CD4-positive, alpha-beta T cell (primary cell): ENCODE measurements at regions not wholly inside any gene's neighbourhood (a gene's known extent, or its start where the extent isn't known, plus 50 kb on each side); places are given as distances from the start of the nearest gene placed in this dataset.

ENCODE experiments used
- ATAC-seq: fragments of 200-7000 bp; cut with Tn5 transposase; one replicate; pipeline ENCODE4 v1.10.0; 2022; ENCODE audit warnings: mild to moderate bottlenecking; ENCODE audit not compliant: poor library complexity
- CTCF ChIA-PET: fragments of 350-600 bp; sonication (Branson Sonifier 250); formaldehyde crosslinking; loops from one replicate; lab custom pipeline; 2021; ENCODE audit warnings: antibody characterized with exemption, inconsistent platforms; lab: Charles Lee
- POLR2A ChIA-PET: fragments of 350-600 bp; sonication (Branson Sonifier 250); formaldehyde crosslinking; loops from one replicate; lab custom pipeline; 2021; ENCODE audit warnings: antibody characterized with exemption, inconsistent platforms; lab: Charles Lee
- DNase-seq, 14 experiments: peaks; one replicate each; pipeline ENCODE4 v3.0.0-alpha.2; 2013 to 2020; ENCODE audit warnings: mixed read lengths in 2 of 14
- H3K27ac ChIP-seq, 2 donors: one replicate each; pipeline versions ENCODE4 v1.5.1 to v1.7.0; 2013; ENCODE audit warnings: low read length in 2 of 2, low read depth in 1 of 2, mild to moderate bottlenecking in 1 of 2
- H3K27me3 ChIP-seq, 2 experiments: 1 replicate in 1 of 2; 2 replicates in 1 of 2; pipeline versions ENCODE4 v1.6.1 to v1.7.0; 2013; ENCODE audit warnings: low read length in 2 of 2, control low read depth in 1 of 2, mild to moderate bottlenecking in 1 of 2, moderate library complexity in 1 of 2; ENCODE audit not compliant: insufficient read depth in 2 of 2, control insufficient read depth in 1 of 2
- H3K36me3 ChIP-seq: one replicate; pipeline ENCODE4 v1.6.1; 2013; ENCODE audit warnings: low read length, control low read depth; ENCODE audit not compliant: insufficient read depth
- H3K4me1 ChIP-seq: one replicate; pipeline ENCODE4 v1.6.1; 2013; ENCODE audit warnings: low read length, control low read depth; ENCODE audit not compliant: insufficient read depth
- H3K4me3 ChIP-seq: one replicate; pipeline ENCODE4 v1.5.1; 2013; ENCODE audit warnings: mild to moderate bottlenecking, low read length, moderate library complexity
- H3K9me3 ChIP-seq, 2 experiments: 1 replicate in 1 of 2; 2 replicates in 1 of 2; pipeline versions ENCODE4 v1.6.1 to v1.7.0; 2013; ENCODE audit warnings: low read length in 2 of 2, mild to moderate bottlenecking in 2 of 2, control low read depth in 1 of 2, moderate library complexity in 1 of 2; ENCODE audit not compliant: control insufficient read depth in 1 of 2, insufficient read depth in 1 of 2
- H3K27ac Mint-ChIP-seq: one replicate; pipeline ENCODE4 v1.8.0; 2020; ENCODE audit warnings: mixed read lengths
- H3K27me3 Mint-ChIP-seq: one replicate; pipeline ENCODE4 v1.8.0; 2021; ENCODE audit warnings: mixed read lengths
- H3K36me3 Mint-ChIP-seq: one replicate; pipeline ENCODE4 v1.8.0; 2021; ENCODE audit warnings: low read depth, mixed read lengths
- H3K4me1 Mint-ChIP-seq: one replicate; pipeline ENCODE4 v1.8.0; 2021; ENCODE audit warnings: low read depth, mixed read lengths
- H3K4me3 Mint-ChIP-seq: one replicate; pipeline ENCODE4 v1.8.0; 2020; ENCODE audit warnings: mild to moderate bottlenecking, mixed read lengths
- H3K9me3 Mint-ChIP-seq: one replicate; pipeline ENCODE4 v1.8.0; 2020; ENCODE audit warnings: mixed read lengths
- intact Hi-C, 2 experiments: fragments of 100-400 bp; cut with DNase I in 1 of 2; cut with micrococcal nuclease in 1 of 2; formaldehyde crosslinking; loops; one replicate each; pipeline versions ENCODE4 v1.15.1 to v1.9.0; 2023 to 2025; cut with DNase I, micrococcal nuclease
- TF ChIP-seq, protein P1 (sequence below): fragments of 200-600 bp; IDR thresholded peaks from one replicate; pipeline ENCODE4 v1.8.0; 2022; ENCODE audit warnings: antibody characterized with exemption, mild to moderate bottlenecking

GRCh38 chr7:115522174-115522573 lies 508.4 kb downstream of the TFEC start:
- Histone ChIP-seq H3K27me3 (no peaks in the 10 kb centered on the region), H3K4me1 (no peaks in the 10 kb centered on the region), H3K9me3 (no peaks in the 10 kb centered on the region), H3K4me3 (no peak overlapping the region), H3K36me3 (no peaks in the 10 kb centered on the region), H3K27ac (no peak overlapping the region)
- CTCF ChIA-PET: no interaction called here
- POLR2A ChIA-PET: no interaction called here
- TF ChIP-seq, protein P1, sequence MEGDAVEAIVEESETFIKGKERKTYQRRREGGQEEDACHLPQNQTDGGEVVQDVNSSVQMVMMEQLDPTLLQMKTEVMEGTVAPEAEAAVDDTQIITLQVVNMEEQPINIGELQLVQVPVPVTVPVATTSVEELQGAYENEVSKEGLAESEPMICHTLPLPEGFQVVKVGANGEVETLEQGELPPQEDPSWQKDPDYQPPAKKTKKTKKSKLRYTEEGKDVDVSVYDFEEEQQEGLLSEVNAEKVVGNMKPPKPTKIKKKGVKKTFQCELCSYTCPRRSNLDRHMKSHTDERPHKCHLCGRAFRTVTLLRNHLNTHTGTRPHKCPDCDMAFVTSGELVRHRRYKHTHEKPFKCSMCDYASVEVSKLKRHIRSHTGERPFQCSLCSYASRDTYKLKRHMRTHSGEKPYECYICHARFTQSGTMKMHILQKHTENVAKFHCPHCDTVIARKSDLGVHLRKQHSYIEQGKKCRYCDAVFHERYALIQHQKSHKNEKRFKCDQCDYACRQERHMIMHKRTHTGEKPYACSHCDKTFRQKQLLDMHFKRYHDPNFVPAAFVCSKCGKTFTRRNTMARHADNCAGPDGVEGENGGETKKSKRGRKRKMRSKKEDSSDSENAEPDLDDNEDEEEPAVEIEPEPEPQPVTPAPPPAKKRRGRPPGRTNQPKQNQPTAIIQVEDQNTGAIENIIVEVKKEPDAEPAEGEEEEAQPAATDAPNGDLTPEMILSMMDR: no peak
- H3K9me3 Mint-ChIP-seq: peaks cover 5% of the 10 kb centered on the region
- ATAC-seq (no peak), DNase-seq (no peak)
- H3K4me3 Mint-ChIP-seq: no peak overlapping the region
- H3K27ac Mint-ChIP-seq: no peak overlapping the region
- H3K27me3 Mint-ChIP-seq: peaks cover 6% of the 10 kb centered on the region
- intact Hi-C loops: no loop called here
- H3K4me1 Mint-ChIP-seq: no peaks in the 10 kb centered on the region
- H3K36me3 Mint-ChIP-seq: no peaks in the 10 kb centered on the region

GRCh38 chr7:115516341-115516740 lies 514.2 kb downstream of the TFEC start:
- H3K4me3 Mint-ChIP-seq: no peak overlapping the region
- peaks cover 2% of the 10 kb centered on the region for H3K9me3 Mint-ChIP-seq
- CTCF ChIA-PET: no interaction called here
- Histone ChIP-seq H3K4me3 (no peak overlapping the region), H3K9me3 (no peaks in the 10 kb centered on the region), H3K4me1 (no peaks in the 10 kb centered on the region), H3K27ac (no peak overlapping the region), H3K27me3 (no peaks in the 10 kb centered on the region), H3K36me3 (no peaks in the 10 kb centered on the region)
- ATAC-seq: no peak
- no peak overlapping the region for H3K27ac Mint-ChIP-seq
- no peaks in the 10 kb centered on the region for H3K4me1 Mint-ChIP-seq
- POLR2A ChIA-PET: no interaction called here
- DNase-seq: no peak
- no peaks in the 10 kb centered on the region for H3K36me3 Mint-ChIP-seq
- intact Hi-C loops: no loop called here
- no peaks in the 10 kb centered on the region for H3K27me3 Mint-ChIP-seq
- TF ChIP-seq, protein P1: no peak

GRCh38 chr7:115511330-115511729 lies 519.2 kb downstream of the TFEC start:
- Histone ChIP-seq H3K9me3 (no peaks in the 10 kb centered on the region), H3K27me3 (no peaks in the 10 kb centered on the region), H3K36me3 (no peaks in the 10 kb centered on the region), H3K27ac (no peak overlapping the region), H3K4me1 (no peaks in the 10 kb centered on the region), H3K4me3 (no peak overlapping the region)
- DNase-seq: no peak
- TF ChIP-seq, protein P1: no peak
- Mint-ChIP-seq H3K27ac (no peak overlapping the region), H3K4me1 (no peaks in the 10 kb centered on the region), H3K9me3 (no peaks in the 10 kb centered on the region), H3K27me3 (no peaks in the 10 kb centered on the region), H3K4me3 (no peak overlapping the region), H3K36me3 (no peaks in the 10 kb centered on the region)
- ATAC-seq: no peak
- POLR2A ChIA-PET: no interaction called here
- CTCF ChIA-PET: no interaction called here
- intact Hi-C loops: no loop called here
